SK-N-SH (cell line): ENCODE measurements at regions not wholly inside any gene's neighbourhood (a gene's known extent, or its start where the extent isn't known, plus 50 kb on each side); places are given as distances from the start of the nearest gene placed in this dataset.

Experiments used
- CTCF ChIA-PET: fragments of 300-600, 350-600 bp; formaldehyde crosslinking; extraction: SDS; loops from one replicate; lab custom pipeline; 2021; lab: Yijun Ruan, JAX
- POLR2A ChIA-PET: fragments of 350-600 bp; sonication (Branson Sonifier 250); formaldehyde crosslinking; extraction: SDS; loops from one replicate; lab custom pipeline; 2020; ENCODE audit warnings: antibody characterized with exemption, inconsistent platforms; lab: Yijun Ruan, JAX
- DNase-seq: peaks from one replicate; pipeline ENCODE4 v3.0.0; 2012
- H2AFZ ChIP-seq: fragments of 200-600 bp; sonication (generic); 2 replicates; pipeline ENCODE4 v1.8.1; 2016; ENCODE audit warnings: antibody characterized with exemption, mild to moderate bottlenecking, low read depth
- H3F3A ChIP-seq: fragments of 200-600 bp; sonication (generic); replicated peaks from 2 replicates; pipeline ENCODE3; 2016; ENCODE audit warnings: antibody characterized with exemption, mild to moderate bottlenecking; ENCODE audit not compliant: insufficient read depth
- H3K27ac ChIP-seq, 2 experiments: fragments of 200-500 bp in 1 of 2; fragments of 200-600 bp in 1 of 2; sonication (Bioruptor generic) in 1 of 2; sonication (generic), shearing (Covaris generic) in 1 of 2; 2 replicates each; pipeline versions ENCODE4 v1.5.1 to v1.6.1; 2014 to 2016; ENCODE audit warnings: low read depth in 2 of 2, inconsistent platforms in 1 of 2, low read length in 1 of 2, mild to moderate bottlenecking in 1 of 2, mixed read lengths in 1 of 2
- H3K27me3 ChIP-seq: fragments of 200-600 bp; sonication (generic), shearing (Covaris generic); 2 replicates; pipeline ENCODE4 v1.6.1; 2016; ENCODE audit warnings: mixed run types; ENCODE audit not compliant: insufficient read depth
- H3K36me3 ChIP-seq, 2 experiments: fragments of 200-500 bp in 1 of 2; fragments of 200-600 bp in 1 of 2; sonication (Bioruptor generic) in 1 of 2; sonication (generic) in 1 of 2; replicated peaks in 1 of 2; 2 replicates each; pipeline versions ENCODE3 to v1.5.1; 2014 to 2016; ENCODE audit warnings: low read length in 1 of 2, mild to moderate bottlenecking in 1 of 2; ENCODE audit not compliant: insufficient read depth in 2 of 2, control insufficient read depth in 1 of 2
- H3K4me1 ChIP-seq, 2 experiments: fragments of 200-500 bp in 1 of 2; fragments of 200-600 bp in 1 of 2; sonication (Bioruptor generic) in 1 of 2; sonication (generic), shearing (Covaris generic) in 1 of 2; 2 replicates each; pipeline versions ENCODE4 v1.5.1 to v1.6.1; 2014 to 2016; ENCODE audit warnings: low read depth in 1 of 2, low read length in 1 of 2, mixed run types in 1 of 2; ENCODE audit not compliant: insufficient read depth in 2 of 2, control insufficient read depth in 1 of 2
- H3K4me2 ChIP-seq: fragments of 200-600 bp; sonication (generic), shearing (Covaris generic); 2 replicates; pipeline ENCODE4 v1.6.1; 2017; ENCODE audit warnings: mixed run types
- H3K4me3 ChIP-seq, 2 experiments: fragments of 200-500 bp in 1 of 2; fragments of 200-600 bp in 1 of 2; sonication (Bioruptor generic) in 1 of 2; sonication (generic), shearing (Covaris generic) in 1 of 2; 2 replicates each; pipeline versions ENCODE4 v1.5.1 to v1.8.1; 2014 to 2016; ENCODE audit warnings: low read depth in 2 of 2, inconsistent platforms in 1 of 2, low read length in 1 of 2, mild to moderate bottlenecking in 1 of 2, mixed read lengths in 1 of 2, moderate library complexity in 1 of 2
- H3K79me2 ChIP-seq: fragments of 200-600 bp; sonication (generic); 2 replicates; pipeline ENCODE4 v1.8.1; 2017; ENCODE audit warnings: mild to moderate bottlenecking; ENCODE audit not compliant: insufficient read depth
- H3K9ac ChIP-seq: fragments of 200-600 bp; sonication (generic); 2 replicates; pipeline ENCODE4 v1.6.1; 2017; ENCODE audit warnings: mixed run types
- H3K9me2 ChIP-seq: fragments of 200-600 bp; sonication (generic); 2 replicates; pipeline ENCODE4 v1.6.1; 2017; ENCODE audit warnings: mixed run types
- H3K9me3 ChIP-seq: fragments of 200-600 bp; sonication (generic); 2 replicates; pipeline ENCODE4 v1.6.1; 2017; ENCODE audit warnings: mixed run types, mild to moderate bottlenecking, moderate library complexity
- H4K20me1 ChIP-seq: fragments of 200-600 bp; sonication (generic); 2 replicates; pipeline ENCODE4 v1.6.1; 2017; ENCODE audit warnings: mild to moderate bottlenecking, mixed run types; ENCODE audit not compliant: insufficient read depth
- CTCF ChIP-seq: fragments of 200-600 bp; sonication (generic); IDR thresholded peaks from 2 replicates; pipeline ENCODE4 v1.6.1; 2017; ENCODE audit warnings: antibody characterized with exemption, mild to moderate bottlenecking, moderate library complexity
- ELF1 ChIP-seq: IDR thresholded peaks from 2 replicates; pipeline ENCODE4 v1.4.0; 2012
- EP300 ChIP-seq, 2 experiments: IDR thresholded peaks; 2 replicates each; pipeline versions ENCODE4 v1.4.0 to v1.6.1; 2012; ENCODE audit warnings: borderline replicate concordance in 1 of 2, low read depth in 1 of 2, low read length in 1 of 2
- FOSL2 ChIP-seq: IDR thresholded peaks from 2 replicates; pipeline ENCODE4 v1.4.0; 2012; ENCODE audit warnings: low read depth, mild to moderate bottlenecking, moderate library complexity, borderline replicate concordance
- GATA2 ChIP-seq: sonication (generic); formaldehyde crosslinking; IDR thresholded peaks from 2 replicates; pipeline ENCODE4 v1.5.0; 2020; ENCODE audit warnings: mild to moderate bottlenecking, missing genetic modification reagents
- MEF2A ChIP-seq: IDR thresholded peaks from 2 replicates; pipeline ENCODE4 v1.4.0; 2012; ENCODE audit warnings: low read depth, borderline replicate concordance
- NFIC ChIP-seq: IDR thresholded peaks from 2 replicates; pipeline ENCODE4 v1.4.0; 2012; ENCODE audit warnings: borderline replicate concordance
- RAD21 ChIP-seq: IDR thresholded peaks from 2 replicates; pipeline ENCODE4 v1.6.1; 2012; ENCODE audit warnings: mild to moderate bottlenecking, low read length
- TCF12 ChIP-seq: IDR thresholded peaks from 2 replicates; pipeline ENCODE4 v1.4.0; 2012
- WGBS: methylation state at CpG from one replicate; pipeline ENCODE4 v1.1.6; 2017; ENCODE audit warnings: low lambda C conversion rate; 5-methylcytosine and 5-hydroxymethylcytosine counted together
- TF ChIP-seq, protein P1 (sequence below): fragments of 150-350 bp; IDR thresholded peaks from 2 replicates; pipeline ENCODE4 v1.6.1; 2016; ENCODE audit warnings: mild to moderate bottlenecking, low read depth, low read length
- TF ChIP-seq, protein P2 (sequence below): IDR thresholded peaks from 2 replicates; pipeline ENCODE4 v1.4.0; 2012; ENCODE audit warnings: low read depth, borderline replicate concordance
- TF ChIP-seq, protein P3 (sequence below): IDR thresholded peaks from 2 replicates; pipeline ENCODE4; 2012

DNA sequence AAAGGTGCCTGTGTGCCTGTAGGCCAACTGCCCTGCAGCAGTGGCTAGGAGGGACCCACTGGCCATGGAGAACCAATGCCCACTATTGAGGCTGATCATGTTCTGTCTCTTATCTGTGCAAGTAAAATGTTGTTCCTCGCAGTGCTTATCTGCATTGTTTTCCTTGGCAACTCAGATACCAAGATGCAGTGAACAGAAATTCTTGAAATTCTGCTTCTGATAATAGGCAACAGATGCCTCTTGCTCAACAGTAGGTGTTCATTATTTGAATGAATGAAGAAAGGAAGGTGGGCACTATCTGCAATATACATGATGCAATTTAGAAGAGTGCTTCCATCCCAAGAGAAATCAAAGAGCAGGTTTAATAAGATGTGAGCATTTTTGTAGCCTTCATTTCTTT, 232.2 kb downstream of the NUAK1 start:
- CTCF ChIA-PET, result no interaction called here
- no peak overlapping the region; a peak in 1 of 4 replicates for H3K27ac ChIP-seq
- TF ChIP-seq FOSL2, result no peak
- TF ChIP-seq, protein P1, sequence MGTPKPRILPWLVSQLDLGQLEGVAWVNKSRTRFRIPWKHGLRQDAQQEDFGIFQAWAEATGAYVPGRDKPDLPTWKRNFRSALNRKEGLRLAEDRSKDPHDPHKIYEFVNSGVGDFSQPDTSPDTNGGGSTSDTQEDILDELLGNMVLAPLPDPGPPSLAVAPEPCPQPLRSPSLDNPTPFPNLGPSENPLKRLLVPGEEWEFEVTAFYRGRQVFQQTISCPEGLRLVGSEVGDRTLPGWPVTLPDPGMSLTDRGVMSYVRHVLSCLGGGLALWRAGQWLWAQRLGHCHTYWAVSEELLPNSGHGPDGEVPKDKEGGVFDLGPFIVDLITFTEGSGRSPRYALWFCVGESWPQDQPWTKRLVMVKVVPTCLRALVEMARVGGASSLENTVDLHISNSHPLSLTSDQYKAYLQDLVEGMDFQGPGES, result no peak
- TF ChIP-seq ELF1, result no peak
- TF ChIP-seq RAD21, result no peak
- no peak for TF ChIP-seq CTCF
- TF ChIP-seq, protein P2, sequence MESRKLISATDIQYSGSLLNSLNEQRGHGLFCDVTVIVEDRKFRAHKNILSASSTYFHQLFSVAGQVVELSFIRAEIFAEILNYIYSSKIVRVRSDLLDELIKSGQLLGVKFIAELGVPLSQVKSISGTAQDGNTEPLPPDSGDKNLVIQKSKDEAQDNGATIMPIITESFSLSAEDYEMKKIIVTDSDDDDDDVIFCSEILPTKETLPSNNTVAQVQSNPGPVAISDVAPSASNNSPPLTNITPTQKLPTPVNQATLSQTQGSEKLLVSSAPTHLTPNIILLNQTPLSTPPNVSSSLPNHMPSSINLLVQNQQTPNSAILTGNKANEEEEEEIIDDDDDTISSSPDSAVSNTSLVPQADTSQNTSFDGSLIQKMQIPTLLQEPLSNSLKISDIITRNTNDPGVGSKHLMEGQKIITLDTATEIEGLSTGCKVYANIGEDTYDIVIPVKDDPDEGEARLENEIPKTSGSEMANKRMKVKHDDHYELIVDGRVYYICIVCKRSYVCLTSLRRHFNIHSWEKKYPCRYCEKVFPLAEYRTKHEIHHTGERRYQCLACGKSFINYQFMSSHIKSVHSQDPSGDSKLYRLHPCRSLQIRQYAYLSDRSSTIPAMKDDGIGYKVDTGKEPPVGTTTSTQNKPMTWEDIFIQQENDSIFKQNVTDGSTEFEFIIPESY, result no peak
- TF ChIP-seq GATA2 (CRISPR knock-in tag), result no peak
- TF ChIP-seq TCF12, result peak; percentile 60; the same call in 1 of the 2 replicates
- peak in 1 of 2 experiments; percentile 11; a peak in 1 of 4 replicates for TF ChIP-seq EP300 (IDR thresholded peaks at IDR 0.05; ENCODE audit: borderline replicate concordance in 1 of 2, low read depth in 1 of 2, low read length in 1 of 2)
- TF ChIP-seq NFIC, result peak; percentile 15; the same call in 1 of the 2 replicates
- no peak for TF ChIP-seq MEF2A
- TF ChIP-seq, all 33 proteins: peak for 3
- Histone ChIP-seq H3K9me2 (no peaks in the 10 kb centered on the region), H3K27me3 (no peaks in the 10 kb centered on the region), H3K4me3 (no peak overlapping the region), H3K4me2 (no peak overlapping the region), H3K4me1 (no peaks in the 10 kb centered on the region; a peak in 1 of 4 replicates), H3F3A (no peaks in the 10 kb centered on the region), H3K79me2 (no peaks in the 10 kb centered on the region), H3K9me3 (no peaks in the 10 kb centered on the region), H3K36me3 (no peaks in the 10 kb centered on the region), H2AFZ (no peak overlapping the region), H3K9ac (no peak overlapping the region), H4K20me1 (no peaks in the 10 kb centered on the region)
- 28% methylated on average over 1 of the region's 1 CpG for WGBS
- POLR2A ChIA-PET, result no interaction called here
- no peak for DNase-seq

- Histone ChIP-seq H3K9me3 (no peaks in the 10 kb centered on the region), H4K20me1 (no peaks in the 10 kb centered on the region), H3K36me3 (no peaks in the 10 kb centered on the region)
- POLR2A ChIA-PET, result no interaction called here
- TF ChIP-seq TCF12 (peak; percentile 33; the same call in 1 of the 2 replicates), GATA2 (CRISPR knock-in tag) (peak; percentile 54)
- TF ChIP-seq, protein P1, result no peak
- TF ChIP-seq, protein P3, sequence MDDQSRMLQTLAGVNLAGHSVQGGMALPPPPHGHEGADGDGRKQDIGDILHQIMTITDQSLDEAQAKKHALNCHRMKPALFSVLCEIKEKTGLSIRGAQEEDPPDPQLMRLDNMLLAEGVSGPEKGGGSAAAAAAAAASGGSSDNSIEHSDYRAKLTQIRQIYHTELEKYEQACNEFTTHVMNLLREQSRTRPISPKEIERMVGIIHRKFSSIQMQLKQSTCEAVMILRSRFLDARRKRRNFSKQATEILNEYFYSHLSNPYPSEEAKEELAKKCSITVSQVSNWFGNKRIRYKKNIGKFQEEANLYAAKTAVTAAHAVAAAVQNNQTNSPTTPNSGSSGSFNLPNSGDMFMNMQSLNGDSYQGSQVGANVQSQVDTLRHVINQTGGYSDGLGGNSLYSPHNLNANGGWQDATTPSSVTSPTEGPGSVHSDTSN, result peak; percentile 19; the same call in 1 of the 2 replicates
- TF ChIP-seq, all 33 proteins: peak for 3
- H3K27ac ChIP-seq, result no peak overlapping the region; a peak in 1 of 4 replicates
- H3K27me3 ChIP-seq, result no peaks in the 10 kb centered on the region
- DNase-seq, result no peak
- no peak overlapping the region for H3K4me3 ChIP-seq
- no peak overlapping the region for H3K4me2 ChIP-seq
- H3F3A ChIP-seq, result no peaks in the 10 kb centered on the region
- no peak overlapping the region for H3K9ac ChIP-seq
- H3K9me2 ChIP-seq, result no peaks in the 10 kb centered on the region
- no peaks in the 10 kb centered on the region; a peak in 1 of 4 replicates for H3K4me1 ChIP-seq
- CTCF ChIA-PET, result interaction anchor here (0.6 kb wide), 1 partner anchor 219 kb away, joined by 3 read pairs; no protein-coding TSS in a partner anchor
- 53% methylated on average over 2 of the region's 2 CpGs for WGBS
- no peaks in the 10 kb centered on the region for H3K79me2 ChIP-seq
- no peak overlapping the region for H2AFZ ChIP-seq
These were observed 230.8 kb downstream of the NUAK1 start for GRCh38 chr12:105907982-105908381.
